Stimulated activated CD8-positive, alpha-beta memory T cell treated with anti-CD3 and anti-CD28 coated beads, Interleukin-2, amount 100 ng/mL, for 1 hour (primary cell): ENCODE measurements at regions not wholly inside any gene's neighbourhood (a gene's known extent, or its start where the extent isn't known, plus 50 kb on each side); places are given as distances from the start of the nearest gene placed in this dataset.
"Not testable (repeated sequence)": the region's sequence is repeated elsewhere in the genome, so short reads cannot be mapped to it uniquely, and the experiment has no call there.

Experiments used
- DNase-seq, 2 donors: peaks; one replicate each; pipeline ENCODE4 v3.0.0-alpha.2; 2020; ENCODE audit warnings: low read depth in 2 of 2

- no peak for DNase-seq
Observed at GRCh38 chr5:130488252-130488651, 584.0 kb downstream of the CHSY3 start.

DNA sequence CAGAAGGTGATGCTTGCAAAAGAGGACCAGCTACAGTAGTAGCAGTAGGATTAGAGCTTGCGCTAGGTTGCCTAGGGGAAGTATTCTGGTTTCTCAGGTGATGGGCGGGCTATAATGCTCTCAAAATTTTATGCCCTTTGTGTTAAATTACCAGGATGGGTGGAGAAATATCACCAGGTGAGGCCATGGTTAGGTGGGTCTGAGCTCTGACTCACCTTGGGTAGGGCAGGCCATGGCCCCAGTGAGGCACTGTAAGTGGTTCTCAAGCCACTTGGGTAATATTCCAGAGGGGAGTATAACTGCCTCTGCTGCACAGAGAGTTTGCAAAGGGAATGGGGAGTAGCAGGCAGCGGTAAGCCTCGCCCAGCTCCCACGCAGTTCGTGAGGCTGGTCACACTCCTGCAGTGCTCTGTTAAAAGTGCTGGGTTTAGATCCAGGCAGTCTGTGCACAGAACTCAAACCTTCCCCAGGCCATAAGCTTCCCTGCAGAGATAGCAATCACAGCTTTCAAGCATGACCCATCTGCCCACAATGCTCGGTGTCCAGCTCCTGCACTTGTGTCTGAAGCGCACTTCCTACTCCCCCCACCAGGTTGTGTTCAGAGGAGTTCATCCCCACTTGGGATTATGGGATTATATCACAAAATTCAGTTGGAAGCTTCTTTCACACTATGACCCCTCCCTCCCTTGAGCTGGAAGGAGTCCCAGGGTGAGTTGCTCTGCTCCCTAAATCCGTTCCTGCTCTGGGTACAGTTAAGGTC is 575.0 kb downstream of the CHSY3 start:
- no peak for DNase-seq

DNA sequence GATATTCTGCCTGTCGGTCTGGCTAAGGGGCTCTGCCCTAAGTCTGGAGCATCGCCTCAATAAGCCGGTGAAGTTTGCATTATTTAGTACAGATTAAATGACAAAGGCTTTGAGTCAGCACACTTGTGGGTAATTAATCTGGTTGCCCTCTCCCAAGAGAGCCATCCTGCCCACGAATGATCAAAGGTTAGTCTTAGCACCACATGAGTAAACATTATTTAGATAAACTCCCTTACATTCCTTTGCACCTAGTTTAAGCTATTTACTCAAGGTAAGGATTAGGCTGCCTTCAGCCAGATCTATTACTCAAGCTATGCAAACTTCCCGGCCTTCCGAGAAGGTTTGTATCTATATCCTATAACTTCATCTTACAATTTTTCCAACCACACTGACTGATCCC is 572.1 kb downstream of the CHSY3 start:
- DNase-seq, result no peak

DNA sequence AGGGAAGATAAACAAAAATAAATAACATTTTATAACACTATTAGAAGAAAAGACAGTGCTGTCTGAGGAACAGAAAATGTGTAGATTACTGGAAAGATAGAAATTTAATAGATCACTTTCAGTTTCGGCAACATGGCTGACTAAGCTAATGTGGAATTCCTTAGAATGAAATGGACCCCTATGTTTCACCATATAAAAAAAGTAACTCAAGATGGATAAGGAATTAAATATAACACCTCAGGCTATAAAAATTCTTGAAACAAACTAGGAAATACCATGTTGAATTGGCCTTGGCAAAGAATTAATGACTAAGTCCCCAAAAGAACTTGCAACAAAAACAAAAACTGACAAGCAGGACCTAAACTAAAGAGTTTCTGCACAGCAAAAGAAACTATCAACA is 558.3 kb downstream of the CHSY3 start:
- no peak for DNase-seq

DNA sequence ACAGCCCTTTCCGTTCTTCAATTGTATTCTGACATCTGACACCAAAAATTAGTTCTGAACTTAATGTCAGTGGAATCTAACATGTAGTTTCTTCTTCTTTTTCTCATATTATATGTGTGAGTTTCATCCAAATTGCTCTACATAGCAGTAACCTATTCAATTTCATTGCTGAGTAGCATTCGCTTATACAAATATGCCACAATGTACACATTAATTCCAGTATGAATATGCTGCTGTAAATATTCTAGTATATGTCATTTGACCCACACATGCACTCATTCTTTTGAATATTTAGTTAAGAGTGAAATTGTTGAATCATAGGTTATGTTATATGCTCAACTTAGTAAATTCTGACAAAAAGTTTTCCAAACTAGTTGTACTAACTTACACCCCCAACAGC is 550.9 kb downstream of the CHSY3 start:
- DNase-seq, result no peak

DNA sequence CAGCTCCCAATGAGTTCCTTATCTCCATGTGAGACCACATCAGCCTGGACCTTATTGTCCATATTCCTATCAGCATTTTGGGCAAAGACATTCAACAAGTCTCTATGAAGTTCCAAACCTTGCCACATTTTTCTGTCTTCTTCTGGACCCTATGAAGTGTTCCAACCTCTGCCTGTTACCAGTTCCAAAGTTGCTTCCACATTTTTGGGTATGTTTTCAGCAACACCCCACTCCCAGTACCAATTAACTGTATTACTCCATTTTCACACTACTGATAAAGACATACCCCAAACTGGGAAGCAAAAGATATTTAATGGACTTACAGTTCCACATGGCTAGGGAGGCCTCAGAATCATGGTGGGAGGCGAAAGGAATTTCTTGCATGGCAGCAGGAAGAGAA is 548.5 kb downstream of the CHSY3 start:
- no peak for DNase-seq

GRCh38 chr5:130436430-130436829 is 532.2 kb downstream of the CHSY3 start:
- no peak for DNase-seq

- DNase-seq, result no peak
Observed at GRCh38 chr5:130427222-130427955, 523.1 kb downstream of the CHSY3 start.

- no peak for DNase-seq
Observed at GRCh38 chr5:130425424-130425823, 521.2 kb downstream of the CHSY3 start.

DNA sequence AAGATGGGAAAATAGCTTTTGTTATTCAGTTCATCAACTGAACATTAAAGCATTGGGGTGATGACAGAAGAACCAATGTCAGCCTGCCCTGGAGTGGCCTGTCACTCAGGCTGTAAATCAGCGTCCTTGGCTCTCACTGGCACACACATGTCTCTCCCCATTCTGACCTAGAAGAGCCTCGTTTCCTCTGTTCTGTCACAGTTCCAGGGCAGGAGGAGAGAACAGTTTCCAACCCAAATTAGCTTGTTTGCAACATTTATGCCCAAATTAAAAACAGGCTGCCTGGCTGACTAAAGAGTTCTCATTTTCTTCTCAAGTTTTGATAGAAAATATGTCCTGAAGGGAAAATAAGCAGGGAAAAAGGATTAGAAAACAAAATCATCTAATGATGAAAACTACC is 520.1 kb downstream of the CHSY3 start:
- no peak for DNase-seq

GRCh38 chr5:130402906-130403305 is 498.6 kb downstream of the CHSY3 start:
- no peak for DNase-seq

DNA sequence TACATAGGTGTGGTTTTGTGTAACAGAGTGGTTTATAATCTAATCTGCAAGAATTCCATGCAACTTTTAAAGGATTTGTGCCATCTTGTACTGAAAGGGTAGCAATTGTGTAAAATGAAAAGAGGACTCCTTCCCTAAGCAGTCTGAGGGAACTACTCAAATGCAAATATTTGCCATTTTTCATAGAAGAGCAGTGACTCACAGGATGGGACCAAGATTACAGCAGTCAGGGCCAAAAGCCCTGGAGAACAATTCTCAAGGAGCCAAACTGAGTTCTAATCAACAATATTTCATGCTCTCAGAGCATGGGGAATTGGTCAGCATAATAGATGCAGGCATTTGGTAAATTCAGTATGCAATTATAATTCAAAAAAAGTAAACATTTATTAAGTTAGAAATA is 495.8 kb downstream of the CHSY3 start:
- no peak for DNase-seq

DNA sequence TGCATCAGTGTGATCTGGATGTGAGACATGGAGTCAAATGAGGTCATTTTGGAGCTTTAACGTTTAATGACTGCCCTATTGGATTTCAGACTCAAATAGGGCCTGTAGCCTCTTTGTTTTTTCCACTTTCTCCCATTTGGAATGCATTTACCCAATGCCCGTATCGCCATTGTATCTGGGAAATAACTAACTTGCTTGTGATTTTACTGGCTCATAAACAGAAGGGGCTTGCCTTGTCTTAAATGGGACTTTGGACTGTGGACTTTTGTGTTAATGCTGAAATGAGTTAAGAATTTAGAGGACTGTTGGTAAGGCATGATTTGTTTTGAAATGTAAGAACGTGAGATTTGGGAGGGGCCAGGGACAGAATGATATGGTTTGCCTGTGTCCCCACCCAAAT is 494.6 kb downstream of the CHSY3 start:
- DNase-seq, result no peak

DNA sequence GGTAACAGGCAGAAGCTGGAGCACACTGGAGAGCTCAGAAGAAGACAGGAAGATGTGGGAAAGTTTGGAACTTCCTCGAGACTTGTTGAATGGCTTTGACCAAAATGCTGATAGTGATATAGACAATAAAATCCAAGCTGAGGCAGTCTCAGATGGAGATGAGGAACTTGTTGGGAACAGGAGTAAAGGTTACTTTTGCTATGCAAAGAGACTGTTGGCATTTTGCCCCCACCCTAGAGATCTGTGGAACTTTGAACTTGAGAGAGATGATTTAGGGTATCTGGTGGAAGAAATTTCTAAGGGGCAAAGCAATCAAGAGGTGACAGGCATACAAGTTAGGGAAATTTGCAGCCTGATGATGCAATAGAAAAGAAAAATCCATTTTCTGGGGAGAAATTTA is 493.5 kb downstream of the CHSY3 start:
- not testable (repeated sequence) for DNase-seq

GRCh38 chr5:130397132-130397531 is 492.9 kb downstream of the CHSY3 start:
- DNase-seq, result no peak

- DNase-seq, result not testable (repeated sequence)
Observed at GRCh38 chr5:130391727-130392264, 487.5 kb downstream of the CHSY3 start.

- DNase-seq, result no peak
Observed at GRCh38 chr5:130386155-130386554, 481.9 kb downstream of the CHSY3 start.

GRCh38 chr5:130385656-130386055 is 481.4 kb downstream of the CHSY3 start:
- no peak for DNase-seq

GRCh38 chr5:130365956-130366355 is 461.7 kb downstream of the CHSY3 start:
- no peak for DNase-seq

DNA sequence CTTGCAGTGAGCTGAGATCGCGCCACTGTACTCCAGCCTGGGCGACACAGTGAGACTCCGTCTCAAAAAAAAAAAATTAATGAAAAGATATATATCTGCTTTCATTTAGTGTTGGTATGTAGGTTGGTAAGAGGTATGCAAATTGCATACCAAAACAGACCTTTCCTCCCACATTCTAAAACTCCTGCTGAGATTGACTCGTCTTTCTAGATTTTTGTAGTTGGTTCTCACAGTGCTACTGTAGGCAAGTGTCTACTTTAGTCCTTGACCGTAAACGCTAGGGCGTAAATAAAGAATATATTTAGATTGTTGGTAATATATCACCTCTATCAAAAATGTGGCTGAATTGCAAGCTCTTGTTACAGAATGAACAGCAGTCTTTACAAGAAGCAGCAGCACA is 445.9 kb downstream of the CHSY3 start:
- DNase-seq, result no peak

DNA sequence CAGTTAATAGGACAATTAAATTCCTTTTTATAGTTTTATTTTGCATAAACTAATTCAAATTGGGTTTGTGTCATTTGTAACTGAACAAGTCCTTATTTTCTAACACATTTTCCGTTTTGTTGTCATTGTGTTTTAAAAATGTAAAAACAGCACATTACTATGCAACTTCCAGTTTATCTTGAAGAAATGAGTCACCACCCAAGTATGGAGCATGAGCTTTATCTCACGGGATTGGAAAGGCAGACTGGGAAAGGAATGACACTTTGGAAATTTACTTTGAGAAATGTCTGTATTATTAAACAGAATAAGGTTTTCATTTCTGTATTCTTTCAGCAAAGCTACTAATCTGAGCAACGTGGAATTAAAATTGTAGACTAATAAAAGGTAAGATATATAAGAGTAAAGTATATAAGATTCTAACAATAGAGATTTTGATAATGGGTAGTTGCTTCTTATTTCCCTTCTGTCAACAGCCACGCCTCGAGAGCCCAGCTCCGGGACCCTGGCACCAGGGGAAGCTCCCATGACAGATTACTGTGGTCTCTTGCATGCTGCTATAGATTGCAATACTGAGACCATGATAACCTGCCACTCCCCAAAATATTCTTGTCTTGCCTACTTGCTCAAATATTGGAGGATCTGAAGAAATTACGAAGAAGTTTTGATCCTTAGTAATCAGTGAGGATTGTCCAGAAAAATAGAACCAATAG is 433.1 kb downstream of the CHSY3 start:
- no peak for DNase-seq

- no peak for DNase-seq
Observed at GRCh38 chr5:130335117-130335516, 430.9 kb downstream of the CHSY3 start.

GRCh38 chr5:130333089-130333488 is 428.8 kb downstream of the CHSY3 start:
- no peak for DNase-seq
